ENCODE measurements at regions not wholly inside any gene's neighbourhood (a gene's known extent, or its start where the extent isn't known, plus 50 kb on each side); places are given as distances from the start of the nearest gene placed in this dataset.

- no peak overlapping the region for H4K8ac ChIP-seq (ENCODE audit: extremely low read depth, insufficient read depth, low read length)
- no peak overlapping the region for H2AK5ac ChIP-seq (ENCODE audit: low read depth, low read length)
- H2AFZ ChIP-seq (ENCODE audit: low read length), result no peak overlapping the region
- H3K23ac ChIP-seq (ENCODE audit: insufficient read length), result no peak overlapping the region
- ChIA-PET POLR2A (ENCODE audit: partially characterized antibody) (no interaction called here), CTCF (ENCODE audit: partially characterized antibody) (interaction anchor here (1.4 to 1.5 kb wide), 2 partner anchors 11 to 290 kb away, joined by 3 read pairs; no protein-coding TSS in a partner anchor)
- no peaks in the 10 kb centered on the region for H3K79me1 ChIP-seq (ENCODE audit: low read depth, low read length)
- no peaks in the 10 kb centered on the region for H3K36me3 ChIP-seq (ENCODE audit: control insufficient read depth in 2 of 4, insufficient read depth in 4 of 4, low read length in 3 of 4)
- H3K9ac ChIP-seq (replicated peaks in 1 of 4; ENCODE audit: extremely low read depth in 1 of 4, low read depth in 3 of 4, low read length in 3 of 4), result no peak overlapping the region
- no peak overlapping the region for H2BK12ac ChIP-seq (ENCODE audit: low read depth, low read length)
- H4K5ac ChIP-seq (ENCODE audit: insufficient read length, low read depth, low read length), result no peak overlapping the region
- H2BK20ac ChIP-seq (ENCODE audit: low read length), result no peak overlapping the region
- H2BK120ac ChIP-seq (replicated peaks; ENCODE audit: low read depth, low read length), result no peak overlapping the region
- no peak overlapping the region for H3K4me3 ChIP-seq (ENCODE audit: extremely low read depth in 1 of 4, insufficient read depth in 2 of 4, low read depth in 3 of 4, low read length in 4 of 4)
- WGBS, 2 experiments (ENCODE audit: extremely low coverage in 1 of 2, insufficient coverage in 1 of 2, insufficient read length in 1 of 2, insufficient replicate concordance in 2 of 2, low coverage in 1 of 2, low lambda C conversion rate in 2 of 2, missing lambda C conversion rate in 1 of 2), result 91% methylated on average over 4 of the region's 4 CpGs; no CpG with 5 or more reads in 1 of the 2 experiments
- H3K27ac ChIP-seq (ENCODE audit: low read depth, low read length), result no peak overlapping the region
- H3K4me1 ChIP-seq (replicated peaks in 1 of 4; ENCODE audit: control insufficient read depth in 3 of 4, insufficient read depth in 4 of 4, low read length in 3 of 4), result no peaks in the 10 kb centered on the region
- DNase-seq (ENCODE audit: low read depth in 1 of 2, low spot score in 2 of 2), result no peak
- H4K91ac ChIP-seq (replicated peaks; ENCODE audit: insufficient read length, low read length), result no peak overlapping the region
- no peak overlapping the region for H2BK15ac ChIP-seq (ENCODE audit: low read length)
- H2BK5ac ChIP-seq (ENCODE audit: low read depth, low read length), result no peak overlapping the region
- H3K23me2 ChIP-seq (ENCODE audit: low read depth, low read length), result no peaks in the 10 kb centered on the region
- no peak overlapping the region for H3K4me2 ChIP-seq (ENCODE audit: insufficient read depth in 1 of 2, low read depth in 2 of 2, low read length in 2 of 2)
- no peaks in the 10 kb centered on the region for H3K9me3 ChIP-seq (ENCODE audit: insufficient read depth in 2 of 2, low read depth in 1 of 2, low read length in 1 of 2)
- H4K20me1 ChIP-seq (replicated peaks in 1 of 2; ENCODE audit: control insufficient read depth in 1 of 2, insufficient read depth in 2 of 2, low read length in 2 of 2), result no peaks in the 10 kb centered on the region
- H3K27me3 ChIP-seq (replicated peaks in 1 of 4; ENCODE audit: control insufficient read depth in 3 of 4, extremely low read depth in 1 of 4, insufficient read depth in 3 of 4, low read length in 3 of 4), result no peaks in the 10 kb centered on the region
- no peak overlapping the region for H3K56ac ChIP-seq (replicated peaks; ENCODE audit: insufficient read length, low read depth, low read length)
- H3K4ac ChIP-seq (replicated peaks; ENCODE audit: insufficient read length, low read depth, low read length), result no peak overlapping the region
- no peak overlapping the region for H3K14ac ChIP-seq (ENCODE audit: insufficient read length)
- FAIRE-seq, result no peak
- H3K79me2 ChIP-seq (ENCODE audit: control insufficient read depth in 1 of 2, insufficient read depth in 2 of 2, low read length in 2 of 2), result no peaks in the 10 kb centered on the region
- no peak overlapping the region for H3K18ac ChIP-seq (ENCODE audit: extremely low read depth, low read length)
- no peak for TF ChIP-seq HDAC2 (IDR thresholded peaks at IDR 0.05; ENCODE audit: borderline replicate concordance in 1 of 2, low read depth in 2 of 2, low read length in 2 of 2)
- TF ChIP-seq GTF2F1 (IDR thresholded peaks at IDR 0.05; ENCODE audit: borderline replicate concordance, low read depth, low read length), result no peak
- TF ChIP-seq RBBP5 (IDR thresholded peaks at IDR 0.05; ENCODE audit: borderline replicate concordance, low read depth, low read length), result no peak
- no peak for TF ChIP-seq SP4 (IDR thresholded peaks at IDR 0.05; ENCODE audit: low read length)
- no peak for TF ChIP-seq PHF8 (conservative IDR thresholded peaks at IDR 0.05; ENCODE audit: low read depth, low read length)
- TF ChIP-seq KDM1A (IDR thresholded peaks at IDR 0.05; ENCODE audit: borderline replicate concordance, low read length), result no peak
- TF ChIP-seq POLR2AphosphoS5 (IDR thresholded peaks at IDR 0.05; ENCODE audit: low read depth, low read length), result no peak
- TF ChIP-seq ATF2 (IDR thresholded peaks at IDR 0.05; ENCODE audit: low read length), result no peak
- TF ChIP-seq MAX (IDR thresholded peaks at IDR 0.05), result no peak
- no peak for TF ChIP-seq EZH2 (IDR thresholded peaks at IDR 0.05; ENCODE audit: low read depth, low read length, severe bottlenecking)
- TF ChIP-seq EGR1 (IDR thresholded peaks at IDR 0.05; ENCODE audit: borderline replicate concordance, low read depth, low read length), result no peak
Observed at GRCh38 chr3:30488070-30488756, 118.2 kb upstream of the TGFBR2 start.
